VCaP (cell line): ENCODE measurements at regions not wholly inside any gene's neighbourhood (a gene's known extent, or its start where the extent isn't known, plus 50 kb on each side); places are given as distances from the start of the nearest gene placed in this dataset.

Experiments used
- H3K27ac ChIP-seq: fragments of 450-650 bp; 2 replicates; pipeline ENCODE4 v1.5.1; 2017
- TF ChIP-seq, protein P1 (sequence below): fragments of 450-650 bp; conservative IDR thresholded peaks from 2 replicates; pipeline ENCODE4 v1.5.1; 2017; ENCODE audit warnings: mild to moderate bottlenecking, moderate library complexity

DNA sequence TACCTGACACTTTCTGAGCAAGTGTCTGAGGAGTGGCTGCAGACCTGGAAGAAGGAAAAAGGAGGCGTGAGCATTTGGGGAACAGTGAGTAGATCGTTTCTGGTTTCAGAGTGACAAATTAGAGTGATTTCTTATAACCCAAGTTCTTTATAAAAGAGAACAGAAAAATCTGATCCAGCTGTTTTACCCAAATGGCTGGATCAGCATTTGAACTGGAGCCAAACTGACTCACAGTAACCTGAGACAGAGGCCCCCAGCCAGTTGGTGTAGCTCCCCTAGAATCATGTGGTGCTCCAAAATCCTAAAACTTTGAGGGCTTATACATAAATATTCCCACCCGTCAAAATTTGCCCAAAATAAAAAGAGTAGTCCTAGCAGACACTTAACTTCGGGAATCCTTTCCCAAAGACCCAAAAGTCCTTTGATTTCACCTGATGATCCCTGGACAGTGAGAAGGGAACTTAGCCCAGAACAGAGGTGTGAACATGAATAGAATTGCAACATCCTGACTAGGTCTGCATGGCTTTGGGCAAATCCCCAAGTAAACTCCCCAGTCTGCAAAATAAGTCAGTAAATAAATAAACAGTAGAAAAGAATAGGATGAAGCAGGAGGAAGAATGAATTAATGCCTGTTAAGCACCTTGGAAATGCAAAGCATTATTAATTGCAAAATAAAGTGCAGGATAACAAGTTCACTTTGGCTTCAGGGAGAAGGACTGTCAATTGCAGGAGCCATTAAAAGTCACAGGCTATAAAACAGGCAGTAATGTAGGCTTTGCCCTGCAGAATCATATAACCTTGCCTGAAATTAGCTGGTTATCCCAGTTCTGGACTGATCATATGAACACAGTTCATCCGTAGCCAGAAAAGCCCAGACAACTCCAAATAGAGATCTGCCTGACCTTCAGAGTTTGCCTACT, 262.0 kb upstream of the JARID2 start:
- no peak overlapping the region for H3K27ac ChIP-seq
- TF ChIP-seq, protein P1, sequence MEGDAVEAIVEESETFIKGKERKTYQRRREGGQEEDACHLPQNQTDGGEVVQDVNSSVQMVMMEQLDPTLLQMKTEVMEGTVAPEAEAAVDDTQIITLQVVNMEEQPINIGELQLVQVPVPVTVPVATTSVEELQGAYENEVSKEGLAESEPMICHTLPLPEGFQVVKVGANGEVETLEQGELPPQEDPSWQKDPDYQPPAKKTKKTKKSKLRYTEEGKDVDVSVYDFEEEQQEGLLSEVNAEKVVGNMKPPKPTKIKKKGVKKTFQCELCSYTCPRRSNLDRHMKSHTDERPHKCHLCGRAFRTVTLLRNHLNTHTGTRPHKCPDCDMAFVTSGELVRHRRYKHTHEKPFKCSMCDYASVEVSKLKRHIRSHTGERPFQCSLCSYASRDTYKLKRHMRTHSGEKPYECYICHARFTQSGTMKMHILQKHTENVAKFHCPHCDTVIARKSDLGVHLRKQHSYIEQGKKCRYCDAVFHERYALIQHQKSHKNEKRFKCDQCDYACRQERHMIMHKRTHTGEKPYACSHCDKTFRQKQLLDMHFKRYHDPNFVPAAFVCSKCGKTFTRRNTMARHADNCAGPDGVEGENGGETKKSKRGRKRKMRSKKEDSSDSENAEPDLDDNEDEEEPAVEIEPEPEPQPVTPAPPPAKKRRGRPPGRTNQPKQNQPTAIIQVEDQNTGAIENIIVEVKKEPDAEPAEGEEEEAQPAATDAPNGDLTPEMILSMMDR = no peak

DNA sequence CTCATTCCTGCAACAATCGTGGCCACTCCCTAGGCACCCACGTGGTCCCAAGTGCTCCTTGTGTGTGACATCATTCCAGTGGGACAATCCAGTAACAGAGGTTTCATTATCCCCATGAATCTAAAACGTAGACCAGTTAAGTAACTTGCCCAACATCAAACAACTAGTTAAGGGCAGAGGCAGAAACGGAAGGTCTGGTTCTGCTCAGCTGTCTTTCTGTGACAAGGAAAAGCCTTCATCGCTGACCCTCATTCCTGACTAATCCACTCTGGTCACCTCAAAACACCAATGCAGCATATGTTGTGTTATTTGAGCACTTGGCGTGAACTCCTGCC, 261.4 kb upstream of the JARID2 start:
- TF ChIP-seq, protein P1 = no peak
- no peak overlapping the region for H3K27ac ChIP-seq

DNA sequence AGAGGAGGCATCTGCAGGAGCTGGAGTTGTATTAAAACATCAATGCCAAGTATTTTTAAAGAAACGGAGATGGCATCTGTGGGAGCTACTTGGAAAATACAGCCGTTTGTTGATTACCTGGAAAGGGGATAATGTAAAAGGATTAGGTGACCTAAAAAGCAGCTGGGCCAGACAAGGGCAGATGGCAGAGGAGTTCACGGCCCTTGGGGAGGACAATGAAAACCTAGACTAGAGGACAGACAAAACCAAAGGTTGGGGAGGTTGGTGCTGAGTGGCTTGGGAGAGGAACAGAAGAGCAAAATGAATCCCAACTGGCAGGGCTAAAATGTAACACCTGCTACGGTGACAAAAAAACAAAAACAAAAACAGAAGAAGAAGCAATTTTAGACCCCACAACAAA, 260.5 kb upstream of the JARID2 start:
- H3K27ac ChIP-seq = no peak overlapping the region
- TF ChIP-seq, protein P1 = no peak

DNA sequence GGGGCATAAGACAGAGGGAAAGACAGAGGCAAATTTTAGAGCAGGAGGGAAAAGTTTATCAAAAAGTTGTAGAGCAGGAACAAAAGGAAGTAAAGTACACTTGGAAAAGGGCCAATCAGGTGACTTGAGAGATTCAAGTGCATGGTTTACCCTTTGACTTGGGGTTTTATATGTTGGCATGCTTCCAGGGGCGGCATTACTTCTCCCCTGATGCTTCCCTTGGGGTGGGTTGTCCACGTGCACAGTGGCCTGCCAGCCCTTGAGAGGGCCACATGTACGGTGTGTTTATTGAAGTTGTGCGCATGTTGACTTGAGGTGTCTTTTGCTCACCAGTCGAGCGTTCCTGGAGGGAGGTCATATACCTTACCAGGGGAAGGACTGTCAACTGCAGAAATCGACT, 259.5 kb upstream of the JARID2 start:
- TF ChIP-seq, protein P1 = no peak
- H3K27ac ChIP-seq = no peak overlapping the region

DNA sequence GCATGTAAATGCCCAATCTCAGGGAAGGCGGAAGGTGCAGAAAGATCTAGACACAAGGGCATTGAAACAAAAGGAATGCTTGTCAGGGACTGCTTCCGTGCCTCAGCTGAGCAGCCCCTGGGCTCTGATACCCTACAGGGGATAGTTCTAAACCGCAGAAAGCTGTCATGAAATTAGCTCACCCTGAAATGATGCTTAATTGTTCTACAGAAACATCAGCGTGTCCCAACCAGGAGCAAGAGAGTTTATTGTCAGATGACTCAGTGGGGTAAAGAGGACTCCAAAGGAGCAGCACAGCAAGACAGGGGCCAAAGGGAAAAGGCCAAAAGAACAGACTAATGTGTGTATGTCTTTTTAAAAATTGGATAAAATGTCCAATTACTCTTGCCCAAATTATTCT, 258.4 kb upstream of the JARID2 start:
- TF ChIP-seq, protein P1 = no peak
- no peak overlapping the region for H3K27ac ChIP-seq

DNA sequence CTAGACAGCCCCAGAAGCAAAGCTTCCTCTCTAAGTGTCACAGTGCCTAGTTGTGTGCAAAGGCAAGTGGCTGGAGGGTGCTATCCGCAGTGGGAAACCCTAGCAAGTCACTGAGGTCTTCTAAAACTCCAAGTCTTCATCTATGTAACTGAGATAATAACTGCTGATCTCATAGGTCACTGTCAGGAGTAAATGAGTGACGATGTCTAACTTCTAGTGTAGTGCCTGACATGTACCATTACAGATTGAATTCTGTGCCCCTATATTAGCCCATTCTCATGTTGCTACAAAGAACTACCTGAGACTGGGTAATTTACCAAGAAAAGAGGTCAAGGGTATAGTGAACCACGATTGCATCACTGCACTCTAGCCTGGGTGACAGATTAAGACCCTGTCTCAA, 253.5 kb upstream of the JARID2 start:
- H3K27ac ChIP-seq = no peak overlapping the region

DNA sequence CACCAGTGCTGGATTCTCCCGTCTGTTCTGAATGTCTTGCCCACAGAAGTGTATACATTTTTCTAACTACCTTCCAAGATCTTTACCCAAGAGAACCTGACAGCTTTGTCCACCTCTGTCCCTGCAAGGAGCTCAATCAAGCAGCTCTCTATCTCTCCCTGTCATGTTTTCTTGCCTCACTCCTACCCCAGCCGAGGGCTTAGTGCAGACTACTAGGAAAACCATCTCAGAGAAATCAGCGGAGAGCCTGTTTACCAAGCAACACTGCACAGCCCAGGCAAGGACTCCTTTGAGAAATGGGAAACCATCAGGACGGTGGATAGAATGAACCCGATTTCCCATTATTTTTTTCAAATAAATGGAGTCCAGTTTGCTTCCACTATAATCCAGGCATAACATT, 250.7 kb upstream of the JARID2 start:
- no peak overlapping the region for H3K27ac ChIP-seq
- TF ChIP-seq, protein P1 = no peak

More for the DNA sequence above, 253.5 kb upstream of the JARID2 start:
- TF ChIP-seq, protein P1 = no peak
